OCI-LY7 (cell line): ENCODE measurements at regions not wholly inside any gene's neighbourhood (a gene's known extent, or its start where the extent isn't known, plus 50 kb on each side); places are given as distances from the start of the nearest gene placed in this dataset.
A peak's percentile ranks its signal among the peaks of the same experiment; 100 is the strongest.

ENCODE experiments used
- BruUV-seq: library from RNA; stranded (reverse); fragments of 400-500 nt; replicated peaks from 2 replicates; lab custom pipeline; 2021; lab: Mats Ljungman, UMichigan
- CTCF ChIA-PET: fragments of 300-600 bp; sonication (Branson Sonifier 250); formaldehyde crosslinking; loops from one replicate; lab custom pipeline; 2022; ENCODE audit warnings: antibody characterized with exemption; ENCODE audit not compliant: unreplicated experiment; lab: Charles Lee
- POLR2A ChIA-PET: fragments of 300-600 bp; sonication (Branson Sonifier 250); formaldehyde crosslinking; loops from one replicate; lab custom pipeline; 2022; ENCODE audit warnings: antibody characterized with exemption; lab: Charles Lee
- DNase-seq: peaks from one replicate; pipeline ENCODE4 v3.0.0-alpha.2; 2015; ENCODE audit warnings: low spot score
- H2AFZ ChIP-seq: fragments of 200-600 bp; sonication (generic), shearing (Covaris generic); 2 replicates; pipeline ENCODE4 v1.6.1; 2014; ENCODE audit warnings: mild to moderate bottlenecking, antibody characterized with exemption, low read length, moderate library complexity
- H3K27ac ChIP-seq: fragments of 200-600 bp; sonication (generic); 2 replicates; pipeline ENCODE4 v1.5.1; 2014; ENCODE audit warnings: mixed run types, low read depth, mild to moderate bottlenecking, moderate library complexity, low read length, inconsistent platforms; ENCODE audit not compliant: poor library complexity, severe bottlenecking
- H3K36me3 ChIP-seq: fragments of 200-600 bp; sonication (generic); 2 replicates; pipeline ENCODE4 v1.6.1; 2014; ENCODE audit warnings: mild to moderate bottlenecking, antibody characterized with exemption, low read length, moderate library complexity, mixed read lengths; ENCODE audit not compliant: insufficient read depth
- H3K4me1 ChIP-seq: fragments of 200-600 bp; sonication (generic); 2 replicates; pipeline ENCODE4 v1.5.1; 2014; ENCODE audit warnings: mild to moderate bottlenecking, low read length; ENCODE audit not compliant: insufficient read depth, poor library complexity, severe bottlenecking
- H3K4me2 ChIP-seq: fragments of 200-600 bp; sonication (generic); 2 replicates; pipeline ENCODE4 v1.6.1; 2014; ENCODE audit warnings: mild to moderate bottlenecking, low read length
- H3K4me3 ChIP-seq: fragments of 200-600 bp; sonication (generic); 2 replicates; pipeline ENCODE4 v1.5.1; 2014; ENCODE audit warnings: mild to moderate bottlenecking, low read depth, low read length; ENCODE audit not compliant: poor library complexity, severe bottlenecking
- H3K79me2 ChIP-seq: fragments of 200-600 bp; sonication (generic); 2 replicates; pipeline ENCODE4 v1.6.1; 2016; ENCODE audit warnings: low read depth, mild to moderate bottlenecking, low read length, moderate library complexity, mixed read lengths; ENCODE audit not compliant: insufficient read depth
- H3K9me2 ChIP-seq: fragments of 200-600 bp; sonication (generic); 2 replicates; pipeline ENCODE4 v1.6.1; 2016; ENCODE audit warnings: mild to moderate bottlenecking, low read length, mixed read lengths; ENCODE audit not compliant: insufficient read depth
- H3K9me3 ChIP-seq: fragments of 200-600 bp; sonication (generic); 2 replicates; pipeline ENCODE4 v1.6.1; 2014; ENCODE audit warnings: mild to moderate bottlenecking, mixed run types, low read length, mixed read lengths
- H4K20me1 ChIP-seq: fragments of 200-600 bp; sonication (generic); 2 replicates; pipeline ENCODE4 v1.6.1; 2014; ENCODE audit warnings: mild to moderate bottlenecking, antibody characterized with exemption, low read length, moderate library complexity, mixed read lengths; ENCODE audit not compliant: insufficient read depth
- CTCF ChIP-seq: fragments of 200-600 bp; sonication (generic); conservative IDR thresholded peaks from 2 replicates; pipeline ENCODE4 v1.5.1; 2014; ENCODE audit warnings: mild to moderate bottlenecking, antibody characterized with exemption, low read length, moderate library complexity, mixed read lengths
- EZH2phosphoT487 ChIP-seq: fragments of 200-600 bp; sonication (generic); IDR thresholded peaks from 2 replicates; pipeline ENCODE4 v1.6.1; 2018; ENCODE audit warnings: low read depth, borderline replicate concordance, mild to moderate bottlenecking, mixed run types, antibody characterized with exemption, low read length, moderate library complexity, mixed read lengths
- intact Hi-C: fragments of 100-400 bp; cut with micrococcal nuclease; formaldehyde crosslinking; loops from one replicate; pipeline ENCODE4 v1.10.0; 2022; ENCODE audit not compliant: unreplicated experiment

- no peak overlapping the region for H3K27ac ChIP-seq
- H3K9me2 ChIP-seq: no peaks in the 10 kb centered on the region
- no TSS peak for BruUV-seq
- peaks cover 23% of the 10 kb centered on the region for H3K4me1 ChIP-seq
- H3K79me2 ChIP-seq: no peaks in the 10 kb centered on the region
- ChIA-PET CTCF (no interaction called here), POLR2A (interaction anchor here (0.6 to 1.5 kb wide), 7 partner anchors 10 to 1652 kb away, joined by 3 to 8 read pairs (median 4); no protein-coding TSS in a partner anchor)
- DNase-seq: no peak
- H3K4me2 ChIP-seq: no peak overlapping the region
- no peaks in the 10 kb centered on the region for H3K9me3 ChIP-seq
- H3K36me3 ChIP-seq: no peaks in the 10 kb centered on the region
- no peak overlapping the region for H3K4me3 ChIP-seq
- intact Hi-C loops: loop anchor here (5.0 to 10.0 kb wide), 4 partner anchors 198 to 523 kb away; partner anchors contain the start of gene SCFD2
- no peak for TF ChIP-seq EZH2phosphoT487
- peak; percentile 55 for TF ChIP-seq CTCF
- no peak overlapping the region for H2AFZ ChIP-seq
- no peaks in the 10 kb centered on the region for H4K20me1 ChIP-seq
These were observed 118.4 kb upstream of the LNX1 start for GRCh38 chr4:53709693-53710092.

- Histone ChIP-seq H3K9me3 (peaks cover 5% of the 10 kb centered on the region; the same call in 1 of the 2 replicates), H3K4me3 (no peak overlapping the region), H3K36me3 (no peaks in the 10 kb centered on the region), H2AFZ (no peak overlapping the region), H3K4me1 (peaks cover 40% of the 10 kb centered on the region), H3K27ac (no peak overlapping the region), H4K20me1 (no peaks in the 10 kb centered on the region), H3K9me2 (no peaks in the 10 kb centered on the region), H3K4me2 (no peak overlapping the region), H3K79me2 (no peaks in the 10 kb centered on the region)
- TF ChIP-seq EZH2phosphoT487: no peak
- TF ChIP-seq CTCF: no peak
- ChIA-PET CTCF (interaction anchor here (0.7 to 1.4 kb wide), 4 partner anchors 35 to 200 kb away, joined by 3 to 9 read pairs (median 3); no protein-coding TSS in a partner anchor), POLR2A (interaction anchor here (1.0 to 1.1 kb wide), 2 partner anchors 40 to 97 kb away, joined by 3 to 4 read pairs; no protein-coding TSS in a partner anchor)
- no TSS peak for BruUV-seq
- no peak for DNase-seq
- intact Hi-C loops: loop anchor here (5.0 to 10.0 kb wide), 4 partner anchors 200 to 525 kb away; partner anchors contain the start of gene SCFD2
These were observed 116.2 kb upstream of the LNX1 start for GRCh38 chr4:53707491-53707890.
